GM12872 (cell line): ENCODE measurements at regions not wholly inside any gene's neighbourhood (a gene's known extent, or its start where the extent isn't known, plus 50 kb on each side); places are given as distances from the start of the nearest gene placed in this dataset.

ENCODE experiments used
- CTCF ChIP-seq: IDR thresholded peaks from 3 replicates; pipeline ENCODE4 v1.5.1; 2011; ENCODE audit warnings: low read depth, mild to moderate bottlenecking, low read length, moderate library complexity; ENCODE audit not compliant: insufficient read depth

GRCh38 chr2:173436088-173436487, 81.4 kb downstream of the CDCA7 start:
- TF ChIP-seq CTCF, result no peak

GRCh38 chr2:173441222-173441621, 86.5 kb downstream of the CDCA7 start:
- TF ChIP-seq CTCF, result no peak

- no peak for TF ChIP-seq CTCF
Observed at GRCh38 chr2:173442542-173442941, 87.9 kb downstream of the CDCA7 start.

GRCh38 chr2:173446722-173447121, 92.0 kb downstream of the CDCA7 start:
- no peak for TF ChIP-seq CTCF

GRCh38 chr2:173448938-173449471, 94.3 kb downstream of the CDCA7 start:
- peak; percentile 87 for TF ChIP-seq CTCF

- no peak for TF ChIP-seq CTCF
Observed at GRCh38 chr2:173451118-173451517, 96.4 kb downstream of the CDCA7 start.

- no peak for TF ChIP-seq CTCF
Observed at GRCh38 chr2:173451941-173452340, 97.3 kb downstream of the CDCA7 start.

GRCh38 chr2:173452416-173452815, 97.7 kb downstream of the CDCA7 start:
- TF ChIP-seq CTCF, result no peak
